ENCODE measurements at regions not wholly inside any gene's neighbourhood (a gene's known extent, or its start where the extent isn't known, plus 50 kb on each side); places are given as distances from the start of the nearest gene placed in this dataset.

DNA sequence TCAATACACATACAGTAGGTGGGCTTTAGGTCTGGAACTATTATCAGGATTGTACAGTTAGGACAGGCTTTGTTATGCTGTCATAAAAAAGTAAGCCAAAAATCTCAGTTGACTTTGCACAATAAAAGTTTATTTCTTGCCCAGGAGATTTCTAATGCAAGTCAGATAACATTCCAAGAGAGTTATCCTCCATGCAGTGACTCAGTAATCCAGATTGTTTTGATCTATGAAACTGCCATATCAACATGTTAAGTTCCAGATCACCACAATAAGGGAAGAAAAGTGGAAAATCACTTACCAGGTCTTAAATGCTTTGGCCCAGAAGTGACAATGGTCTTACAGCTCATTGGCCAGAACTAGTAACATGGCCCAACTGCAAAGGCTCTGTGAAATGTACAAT lies 636.2 kb upstream of the KLF12 start:
- TF ChIP-seq TAF1 (IDR thresholded peaks at IDR 0.05; ENCODE audit: borderline replicate concordance, low read depth, low read length) (no peak), POLR2A (IDR thresholded peaks at IDR 0.05; ENCODE audit: low read depth, low read length) (no peak)

Measured in GM12892 (cell line).